ENCODE measurements at regions not wholly inside any gene's neighbourhood (a gene's known extent, or its start where the extent isn't known, plus 50 kb on each side); places are given as distances from the start of the nearest gene placed in this dataset.

DNA sequence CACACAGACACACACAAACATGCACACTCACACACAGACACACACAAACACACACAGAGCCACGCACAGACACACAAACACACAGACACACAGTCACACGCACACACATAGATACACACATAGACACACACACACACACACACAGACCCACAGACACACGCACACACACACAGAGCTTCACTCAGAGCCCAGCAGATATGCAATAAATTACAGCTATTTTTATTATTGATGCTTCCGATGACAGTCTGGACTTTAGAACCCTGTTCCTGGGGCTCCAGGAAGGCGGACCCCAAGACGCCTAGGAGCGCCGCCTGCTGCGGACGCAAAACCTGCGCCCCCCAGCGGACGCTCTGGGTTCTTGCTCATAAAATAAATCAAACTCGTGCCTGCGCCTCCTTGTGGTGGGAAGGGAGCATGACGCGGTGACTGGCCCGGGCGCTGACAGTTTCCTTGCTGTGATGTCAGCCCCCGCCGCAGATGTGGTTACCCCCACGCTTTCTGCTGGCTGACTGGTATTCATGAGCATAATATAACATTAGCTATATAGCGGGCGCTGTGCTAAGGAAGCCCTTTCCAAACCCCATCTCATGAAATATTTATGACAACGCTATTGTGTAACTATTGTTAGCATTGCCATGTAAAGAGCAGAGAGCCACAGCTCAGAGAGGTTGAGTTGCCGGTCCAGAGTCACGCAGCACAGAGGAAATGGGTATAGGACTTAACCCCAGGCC is 64.4 kb upstream of the TM9SF2 start:
- peak; percentile 90 for DNase-seq

GRCh38 chr13:99439048-99439447 is 62.2 kb upstream of the TM9SF2 start:
- no peak for DNase-seq

- DNase-seq, result no peak
These were observed 61.2 kb upstream of the TM9SF2 start for GRCh38 chr13:99439850-99440604.

DNA sequence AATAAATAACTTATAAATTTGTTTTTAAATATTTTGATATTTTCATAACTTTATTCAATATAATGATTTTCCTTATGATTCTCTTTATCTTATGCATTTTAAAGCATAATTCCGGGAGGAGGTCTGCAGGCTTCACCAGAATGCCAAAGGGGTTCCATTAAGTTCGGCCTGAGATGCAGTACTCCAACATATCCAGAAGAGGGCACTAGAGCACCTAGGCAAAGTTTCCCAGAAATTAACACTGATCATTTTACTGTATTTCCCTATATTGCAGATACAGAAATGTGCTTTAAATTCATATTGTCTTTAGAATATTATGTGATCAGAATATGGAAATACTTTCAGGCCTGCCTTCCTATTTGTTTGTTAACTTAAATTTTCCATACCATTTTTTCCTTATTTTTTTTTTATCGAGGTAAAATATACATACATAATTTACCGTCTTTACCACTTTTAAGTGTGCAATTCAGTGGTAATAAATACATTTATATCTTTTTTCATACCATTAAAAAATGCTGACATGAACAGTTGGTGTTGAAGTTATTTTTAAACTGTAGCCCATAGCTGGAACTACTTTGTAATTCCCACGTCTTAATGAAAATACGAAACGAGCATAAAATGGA is 58.9 kb upstream of the TM9SF2 start:
- DNase-seq, result peak; percentile 50

- no peak for DNase-seq
These were observed 55.0 kb upstream of the TM9SF2 start for GRCh38 chr13:99446242-99446641.

DNA sequence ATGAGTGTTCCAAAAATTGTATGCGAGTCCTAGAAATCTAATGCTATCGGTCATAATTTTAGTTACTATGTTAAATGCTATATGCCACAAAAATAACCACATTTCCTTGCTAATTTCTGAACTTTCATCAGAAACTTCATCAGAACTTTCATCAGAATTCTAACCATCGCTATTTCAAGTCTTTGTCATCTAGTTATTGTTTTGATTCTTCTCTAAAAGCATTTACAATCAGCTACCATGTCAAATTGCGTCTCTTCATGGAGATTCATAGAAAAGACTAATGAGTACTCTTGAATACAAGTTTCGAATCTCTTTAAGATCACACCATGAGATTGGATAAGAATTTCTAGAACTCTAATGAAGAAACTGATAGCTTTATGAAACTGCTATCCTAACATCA is 52.7 kb upstream of the TM9SF2 start:
- no peak for DNase-seq

GRCh38 chr13:99450416-99450815 is 50.9 kb upstream of the TM9SF2 start:
- DNase-seq, result no peak

Measured in CD4-positive, alpha-beta T cell treated with Interleukin-15 for 1 hour (primary cell).